Endodermal cell (in vitro differentiated cells): ENCODE measurements at regions not wholly inside any gene's neighbourhood (a gene's known extent, or its start where the extent isn't known, plus 50 kb on each side); places are given as distances from the start of the nearest gene placed in this dataset.

Experiments used
- DNase-seq: peaks from one replicate; pipeline ENCODE4 v3.0.0-alpha.2; 2017
- H3K27ac ChIP-seq: 2 replicates; pipeline ENCODE4 v1.5.1; 2013; ENCODE audit warnings: mild to moderate bottlenecking, low read depth, low read length, moderate library complexity
- H3K27me3 ChIP-seq: 2 replicates; pipeline ENCODE4 v1.6.1; 2013; ENCODE audit warnings: mild to moderate bottlenecking, low read length, moderate library complexity; ENCODE audit not compliant: insufficient read depth, control insufficient read depth, poor library complexity, severe bottlenecking
- H3K36me3 ChIP-seq: 2 replicates; pipeline ENCODE4 v1.7.0; 2013; ENCODE audit warnings: mild to moderate bottlenecking, low read length, moderate library complexity; ENCODE audit not compliant: control insufficient read depth, insufficient read depth
- H3K4me1 ChIP-seq: one replicate; pipeline ENCODE4 v1.7.0; 2013; ENCODE audit warnings: low read length; ENCODE audit not compliant: control insufficient read depth, insufficient read depth
- H3K4me3 ChIP-seq: 2 replicates; pipeline ENCODE4 v1.5.1; 2013; ENCODE audit warnings: mild to moderate bottlenecking, low read length, moderate library complexity
- H3K9ac ChIP-seq: 2 replicates; pipeline ENCODE4 v1.6.1; 2013; ENCODE audit warnings: mild to moderate bottlenecking, low read length, moderate library complexity; ENCODE audit not compliant: poor library complexity, severe bottlenecking; ENCODE audit errors: extremely low read depth
- H3K9me3 ChIP-seq: 2 replicates; pipeline ENCODE4 v1.6.1; 2013; ENCODE audit warnings: mild to moderate bottlenecking, low read length, moderate library complexity; ENCODE audit not compliant: control insufficient read depth
- H3K27ac Mint-ChIP-seq: 2 replicates; pipeline ENCODE4 v1.8.0; 2020; ENCODE audit warnings: mixed read lengths
- H3K27me3 Mint-ChIP-seq: 2 replicates; pipeline ENCODE4 v1.8.0; 2021; ENCODE audit warnings: mild to moderate bottlenecking, mixed read lengths; ENCODE audit not compliant: insufficient read depth
- H3K36me3 Mint-ChIP-seq: 2 replicates; pipeline ENCODE4 v1.8.0; 2020; ENCODE audit warnings: low read depth, mixed read lengths
- H3K4me1 Mint-ChIP-seq: 2 replicates; pipeline ENCODE4 v1.8.0; 2020; ENCODE audit warnings: mixed read lengths
- H3K4me3 Mint-ChIP-seq: 2 replicates; pipeline ENCODE4 v1.8.0; 2020; ENCODE audit warnings: mild to moderate bottlenecking, moderate library complexity, mixed read lengths
- H3K9me3 Mint-ChIP-seq: 2 replicates; pipeline ENCODE4 v1.8.0; 2020; ENCODE audit warnings: mild to moderate bottlenecking, mixed read lengths
- CTCF ChIP-seq: fragments of 200-600 bp; sonication (generic); conservative IDR thresholded peaks from 2 replicates; pipeline ENCODE4 v1.5.0; 2021; ENCODE audit warnings: antibody characterized with exemption, mild to moderate bottlenecking
- whole genome bisulfite sequencing, 2 experiments: methylation state at CpG; one replicate each; pipeline versions ENCODE4 v1.1.5 to v1.1.7; 2013; ENCODE audit warnings: missing lambda C conversion rate in 2 of 2, mixed read lengths in 1 of 2; ENCODE audit not compliant: insufficient coverage in 1 of 2, insufficient read length in 1 of 2; 5-methylcytosine and 5-hydroxymethylcytosine counted together

GRCh38 chr5:103474677-103475076 is 87.9 kb downstream of the NUDT12 start:
- H3K27ac Mint-ChIP-seq: no peak overlapping the region

GRCh38 chr5:103473725-103474124 is 88.9 kb downstream of the NUDT12 start:
- no peaks in the 10 kb centered on the region for H3K9me3 ChIP-seq
- H3K27me3 Mint-ChIP-seq: no peaks in the 10 kb centered on the region

More at GRCh38 chr5:103474677-103475076, 87.9 kb downstream of the NUDT12 start:
- H3K4me1 ChIP-seq: no peaks in the 10 kb centered on the region
- H3K27ac ChIP-seq: no peak overlapping the region
- H3K27me3 Mint-ChIP-seq: no peaks in the 10 kb centered on the region
- no peaks in the 10 kb centered on the region for H3K27me3 ChIP-seq
- no peaks in the 10 kb centered on the region for H3K36me3 Mint-ChIP-seq
- 89% methylated on average over 1 of the region's 1 CpG; no CpG with 5 or more reads in 1 of the 2 experiments for WGBS, 2 experiments
- no peak for DNase-seq
- no peak overlapping the region for H3K9ac ChIP-seq
- TF ChIP-seq CTCF: no peak
- no peaks in the 10 kb centered on the region for H3K9me3 Mint-ChIP-seq
- no peak overlapping the region for H3K4me3 ChIP-seq
- no peaks in the 10 kb centered on the region for H3K4me1 Mint-ChIP-seq
- H3K9me3 ChIP-seq: peaks cover 2% of the 10 kb centered on the region
- H3K4me3 Mint-ChIP-seq: no peak overlapping the region
- no peaks in the 10 kb centered on the region for H3K36me3 ChIP-seq

GRCh38 chr5:103472830-103473229 is 89.8 kb downstream of the NUDT12 start:
- H3K9me3 Mint-ChIP-seq: no peaks in the 10 kb centered on the region

More at GRCh38 chr5:103473725-103474124, 88.9 kb downstream of the NUDT12 start:
- H3K9me3 Mint-ChIP-seq: no peaks in the 10 kb centered on the region
- no peak overlapping the region for H3K9ac ChIP-seq
- H3K36me3 Mint-ChIP-seq: no peaks in the 10 kb centered on the region
- no peaks in the 10 kb centered on the region for H3K36me3 ChIP-seq
- H3K4me1 Mint-ChIP-seq: no peaks in the 10 kb centered on the region
- DNase-seq: no peak
- no peak overlapping the region for H3K4me3 Mint-ChIP-seq
- no peaks in the 10 kb centered on the region for H3K4me1 ChIP-seq
- no peak overlapping the region for H3K27ac ChIP-seq
- no peak overlapping the region for H3K4me3 ChIP-seq
- no peak for TF ChIP-seq CTCF
- H3K27me3 ChIP-seq: no peaks in the 10 kb centered on the region
- H3K27ac Mint-ChIP-seq: no peak overlapping the region

More at GRCh38 chr5:103472830-103473229, 89.8 kb downstream of the NUDT12 start:
- Mint-ChIP-seq H3K4me3 (no peak overlapping the region), H3K27ac (no peak overlapping the region), H3K4me1 (no peaks in the 10 kb centered on the region), H3K36me3 (no peaks in the 10 kb centered on the region), H3K27me3 (no peaks in the 10 kb centered on the region)
- Histone ChIP-seq H3K9ac (no peak overlapping the region), H3K4me3 (no peak overlapping the region), H3K4me1 (no peaks in the 10 kb centered on the region), H3K27me3 (no peaks in the 10 kb centered on the region), H3K36me3 (no peaks in the 10 kb centered on the region), H3K9me3 (no peaks in the 10 kb centered on the region), H3K27ac (no peak overlapping the region)
- no peak for TF ChIP-seq CTCF
- DNase-seq: no peak
- 91% methylated on average over 1 of the region's 1 CpG; no CpG with 5 or more reads in 1 of the 2 experiments for WGBS, 2 experiments
